Loucy (cell line): ENCODE measurements at regions not wholly inside any gene's neighbourhood (a gene's known extent, or its start where the extent isn't known, plus 50 kb on each side); places are given as distances from the start of the nearest gene placed in this dataset.

Experiments used
- CTCF ChIP-seq: fragments of 200-600 bp; sonication (generic); conservative IDR thresholded peaks from 2 replicates; pipeline ENCODE4 v1.5.1; 2014; ENCODE audit warnings: mild to moderate bottlenecking, antibody characterized with exemption, low read length
- EZH2phosphoT487 ChIP-seq: fragments of 200-600 bp; IDR thresholded peaks from 2 replicates; pipeline ENCODE4 v1.6.1; 2018; ENCODE audit warnings: antibody characterized with exemption, mild to moderate bottlenecking, moderate library complexity, borderline replicate concordance

DNA sequence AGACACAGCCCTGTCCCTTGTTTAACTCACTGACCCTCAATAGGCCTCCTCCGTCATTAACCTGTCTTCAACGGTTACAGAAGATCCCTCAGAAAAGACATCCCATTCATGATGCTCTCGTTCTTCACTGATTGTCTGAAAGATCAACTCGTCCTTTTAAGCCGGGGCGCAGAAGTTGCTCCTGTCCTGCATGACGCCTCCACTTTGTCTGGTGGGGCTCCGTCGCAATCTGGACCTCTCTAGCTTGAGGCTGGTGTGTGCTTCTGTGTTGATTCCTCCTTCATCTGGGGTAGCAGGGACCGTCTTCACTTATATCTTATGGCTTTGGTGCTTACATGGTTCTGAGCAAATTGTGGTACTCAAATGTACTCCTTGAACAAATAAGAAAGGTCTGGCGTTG is 766.0 kb upstream of the PCDH9 start:
- TF ChIP-seq CTCF (no peak), EZH2phosphoT487 (no peak)
